Superior temporal gyrus (tissue), 1 donor: ENCODE measurements at regions not wholly inside any gene's neighbourhood (a gene's known extent, or its start where the extent isn't known, plus 50 kb on each side); places are given as distances from the start of the nearest gene placed in this dataset.
A peak's percentile ranks its signal among the peaks of the same experiment; 100 is the strongest.

Experiments
- DNase-seq: peaks from one replicate; pipeline ENCODE4 v3.0.0-alpha.2; 2016; ENCODE audit errors: extremely low spot score

GRCh38 chr19:30784850-30785457 is 412.8 kb downstream of the ZNF536 start:
- DNase-seq: peak; percentile 57

- DNase-seq: no peak
Measured at GRCh38 chr19:30783936-30784335, 411.8 kb downstream of the ZNF536 start.

- no peak for DNase-seq
Measured at GRCh38 chr19:30783212-30783611, 411.0 kb downstream of the ZNF536 start.

DNA sequence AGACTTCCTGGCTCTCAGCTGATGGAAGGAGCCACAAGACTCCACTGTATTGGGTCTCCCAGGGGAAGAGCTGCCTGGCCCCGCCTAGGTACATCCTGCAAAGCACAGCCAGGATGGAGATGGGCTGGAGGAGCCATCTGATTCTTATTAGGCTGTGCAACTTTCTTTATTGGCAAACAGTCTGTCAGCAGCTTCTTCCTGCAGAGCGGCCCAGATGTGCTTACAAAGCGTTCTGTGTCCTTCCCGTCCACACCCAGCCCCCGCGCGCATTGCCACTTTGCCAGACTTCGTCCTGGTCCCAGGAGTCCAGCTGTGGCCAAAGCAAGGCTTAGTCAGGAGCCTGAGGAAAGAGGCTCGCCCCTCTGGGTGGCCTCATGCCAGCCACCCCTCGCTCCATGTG is 409.3 kb downstream of the ZNF536 start:
- no peak for DNase-seq

DNA sequence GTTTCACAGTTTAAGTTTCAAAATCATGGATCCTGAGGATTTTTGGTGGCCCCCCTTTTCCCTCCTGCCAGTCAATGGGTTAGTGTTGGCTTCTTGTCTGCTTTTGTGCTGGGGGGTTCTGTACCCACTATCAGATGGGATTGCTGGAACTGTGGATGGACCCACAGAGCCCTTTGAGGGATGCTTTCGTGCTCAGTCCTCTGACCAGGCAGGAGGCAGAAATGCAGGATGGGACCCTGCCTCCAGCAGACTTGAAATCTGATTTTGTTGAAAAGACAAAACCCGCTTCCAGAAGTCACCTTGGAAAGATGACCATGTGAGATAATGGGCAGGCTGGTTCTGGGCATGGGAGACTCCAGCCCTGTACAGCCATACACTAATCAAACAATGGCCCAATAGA is 408.9 kb downstream of the ZNF536 start:
- DNase-seq: no peak

DNA sequence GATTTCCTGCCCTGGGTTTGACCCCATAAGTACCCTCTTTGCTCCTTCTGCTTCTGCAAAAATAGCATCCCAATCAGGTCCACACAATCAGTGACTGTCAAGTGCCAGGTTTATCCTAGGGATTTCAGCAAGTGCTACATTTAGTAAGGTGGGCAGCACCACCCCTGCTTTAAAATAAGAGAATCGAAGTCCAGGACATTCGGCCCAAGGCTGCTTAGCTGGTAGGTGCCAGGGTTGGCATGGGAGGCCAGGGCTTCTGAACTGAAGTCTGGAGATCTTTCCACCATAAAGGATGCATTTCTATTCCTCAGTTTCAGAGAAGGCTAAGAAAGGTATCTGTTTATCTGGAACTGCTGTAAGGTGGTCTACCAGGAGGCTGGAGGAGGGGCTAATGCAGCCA is 408.3 kb downstream of the ZNF536 start:
- DNase-seq: no peak

DNA sequence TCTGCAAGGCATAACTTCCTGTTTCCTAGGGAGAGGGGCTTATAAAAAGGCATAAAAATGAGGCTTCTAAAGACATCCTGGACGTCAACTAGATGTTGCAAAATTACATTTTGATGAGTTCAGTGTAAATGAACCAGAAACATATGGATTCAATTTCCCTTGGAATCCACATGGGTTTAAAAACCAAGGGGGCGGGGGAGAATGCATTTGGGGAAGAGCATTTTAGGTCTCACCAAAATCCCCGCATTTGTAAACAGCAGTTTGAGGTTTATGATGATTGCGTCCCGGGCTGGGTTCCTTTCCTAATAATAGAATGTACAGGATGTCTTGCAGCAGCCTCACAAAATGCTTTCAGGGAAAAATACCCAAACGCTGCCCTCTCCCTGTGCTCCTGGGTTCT is 407.8 kb downstream of the ZNF536 start:
- DNase-seq: no peak

DNA sequence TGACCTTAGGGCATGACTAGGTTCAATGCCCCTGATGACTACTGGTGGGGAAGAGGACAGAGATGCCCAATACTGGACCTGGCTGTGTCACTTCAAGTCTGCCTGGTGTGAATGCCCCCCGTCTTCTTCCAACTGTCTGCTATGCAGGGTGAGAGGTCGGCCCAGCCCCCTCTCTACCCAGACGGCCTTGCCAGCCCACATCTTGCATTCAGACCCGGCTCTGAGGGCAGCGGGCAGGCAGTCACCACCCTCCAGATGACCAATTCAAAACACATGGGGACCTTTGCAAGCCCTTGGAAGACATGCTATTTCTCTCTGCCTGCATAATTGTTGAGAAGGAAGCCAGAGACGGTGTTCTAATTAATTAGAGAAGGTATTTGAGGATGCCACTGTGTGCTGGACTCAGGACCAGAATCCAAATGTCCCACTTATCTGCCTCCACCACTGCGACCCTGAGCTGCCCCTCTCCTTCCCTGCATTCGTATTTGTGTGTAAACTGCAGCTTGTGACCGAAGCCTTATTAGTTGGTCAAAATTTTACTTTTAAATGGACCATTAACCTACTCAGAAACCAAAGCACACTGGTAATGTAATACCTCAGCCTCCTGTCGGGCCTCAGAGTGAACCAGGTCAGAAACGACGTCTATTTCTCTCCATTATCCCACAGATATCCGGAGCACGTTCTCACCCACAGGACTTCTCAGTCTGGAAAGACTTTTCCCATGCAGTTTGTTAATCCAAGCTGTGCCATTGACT is 407.0 kb downstream of the ZNF536 start:
- no peak for DNase-seq

DNA sequence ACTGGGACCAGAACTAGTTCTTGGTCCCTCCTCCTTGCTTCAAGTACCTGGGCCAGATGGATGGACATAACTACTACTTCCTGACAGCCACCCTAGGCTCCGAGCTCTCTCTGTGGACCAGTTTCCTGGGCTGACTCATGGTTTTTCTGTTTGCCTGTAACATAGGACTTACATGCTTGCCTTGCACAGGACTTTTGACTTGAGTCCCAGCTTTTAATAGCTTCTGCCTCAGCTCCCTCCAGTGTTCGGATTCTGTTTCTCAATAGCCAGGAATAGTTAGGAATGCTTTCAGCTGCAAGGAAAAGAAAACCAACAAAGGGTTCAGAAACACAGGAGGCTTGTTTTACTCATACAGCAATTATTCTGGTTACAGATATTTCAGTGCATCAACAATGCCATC is 405.9 kb downstream of the ZNF536 start:
- DNase-seq: no peak

DNA sequence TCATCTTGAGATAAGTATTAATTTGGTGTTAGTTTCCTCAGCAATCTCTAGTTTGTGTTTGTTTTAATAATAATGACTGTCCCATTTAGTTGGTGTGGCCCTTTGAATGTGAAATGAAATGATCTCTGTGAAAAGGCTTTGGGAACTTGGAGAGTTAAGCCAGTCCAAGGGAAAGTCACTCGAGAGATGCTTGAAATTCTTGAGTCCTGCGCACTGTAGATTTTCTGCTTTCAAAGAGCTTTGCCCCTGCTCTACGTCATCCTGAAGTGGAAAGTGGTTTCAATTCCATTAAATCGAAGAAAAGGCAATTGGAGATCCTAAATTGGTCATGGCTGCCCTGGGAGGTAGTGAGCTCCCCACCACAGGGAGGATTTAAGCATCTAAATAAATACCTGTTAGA is 403.8 kb downstream of the ZNF536 start:
- DNase-seq: no peak

GRCh38 chr19:30774252-30774766 is 402.1 kb downstream of the ZNF536 start:
- no peak for DNase-seq

DNA sequence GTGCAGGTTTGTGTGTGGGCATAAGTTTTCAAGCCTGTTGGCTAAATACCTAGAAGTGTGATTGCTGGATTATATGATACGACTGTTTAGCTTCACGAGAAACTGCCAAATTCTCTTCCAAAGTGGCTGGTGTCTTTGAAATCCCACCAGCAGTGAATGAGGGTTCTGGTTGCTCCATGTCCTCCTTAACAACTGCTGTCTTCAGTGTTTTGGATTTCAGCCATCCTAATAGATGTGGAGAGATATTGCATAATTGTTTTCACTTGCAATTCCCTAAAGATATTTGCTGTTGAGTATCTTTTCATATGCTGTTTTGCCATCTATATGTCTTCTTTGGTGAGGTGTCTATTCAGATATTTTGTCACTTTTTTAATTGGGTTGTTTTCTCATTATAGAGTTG is 390.5 kb downstream of the ZNF536 start:
- no peak for DNase-seq

DNA sequence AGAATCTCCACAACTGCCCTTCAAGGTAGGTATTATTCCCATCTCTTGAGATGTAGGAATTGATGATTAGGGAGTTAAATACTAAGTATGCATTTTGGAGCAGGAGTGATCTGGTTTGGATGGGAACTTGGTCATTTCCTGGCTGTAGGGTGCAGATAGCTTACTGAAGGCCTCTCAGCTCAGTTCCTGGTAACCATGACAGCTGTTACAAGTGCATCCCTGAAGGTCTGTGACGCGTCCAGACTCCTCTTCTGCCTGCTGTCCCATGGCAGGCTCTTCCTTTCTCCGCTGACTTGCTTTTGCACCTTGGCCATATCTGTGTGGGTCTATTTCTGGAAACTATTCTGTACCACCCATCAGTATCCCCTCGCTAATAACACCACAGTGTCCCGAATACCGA is 387.8 kb downstream of the ZNF536 start:
- no peak for DNase-seq

GRCh38 chr19:30757837-30758617 is 385.8 kb downstream of the ZNF536 start:
- no peak for DNase-seq

DNA sequence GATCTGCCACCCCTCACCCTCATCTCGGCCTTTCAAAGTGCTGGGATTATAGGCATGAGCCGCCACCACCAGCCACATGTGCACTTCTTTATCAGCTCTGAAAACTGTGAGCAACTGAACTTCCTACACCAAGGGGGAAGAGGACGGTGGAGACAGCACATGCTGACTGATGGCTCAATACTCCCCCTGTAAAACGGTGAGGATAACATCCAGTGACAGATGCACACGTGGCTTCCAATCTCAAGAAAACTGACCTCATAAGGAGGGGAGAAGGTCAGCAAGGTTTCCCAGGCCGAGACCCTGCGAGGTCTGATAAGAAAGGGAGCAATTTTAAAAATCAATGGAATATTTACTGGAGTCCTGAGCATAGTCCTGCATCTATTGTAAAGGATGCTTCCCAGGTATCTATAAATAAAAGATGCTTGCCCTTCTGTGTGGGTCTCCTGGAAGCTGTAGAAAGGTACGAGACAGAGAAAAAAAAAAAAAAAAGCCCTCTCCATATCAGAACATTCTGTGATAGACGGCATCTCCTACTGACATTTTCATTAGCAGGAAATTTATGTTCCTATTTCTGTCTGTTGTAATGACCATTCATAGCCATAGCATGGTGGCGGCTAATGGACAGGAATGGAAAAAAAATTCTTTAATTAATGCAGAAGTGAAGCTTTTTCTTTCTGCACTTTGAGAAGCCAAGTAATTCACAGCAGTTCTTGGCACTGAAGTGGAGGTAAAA is 385.1 kb downstream of the ZNF536 start:
- no peak for DNase-seq

DNA sequence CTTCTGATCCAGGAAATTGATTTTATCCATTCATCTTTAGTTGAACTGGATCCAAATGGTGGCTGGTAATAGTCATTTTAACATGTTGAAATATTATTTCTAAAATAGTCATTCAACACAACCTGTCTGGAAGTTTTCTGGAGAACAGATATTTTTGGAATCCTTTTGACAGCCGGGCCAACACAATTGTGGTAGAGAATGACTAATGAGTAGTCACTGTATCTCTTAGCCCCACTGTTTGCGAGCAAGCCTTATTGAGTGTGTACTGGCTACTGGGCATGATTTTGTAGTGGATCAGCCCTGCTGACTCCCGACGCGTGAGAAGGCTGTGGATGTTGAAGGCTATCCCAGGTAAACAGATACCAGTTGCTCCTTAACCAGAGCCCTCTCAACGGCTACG is 383.4 kb downstream of the ZNF536 start:
- no peak for DNase-seq

DNA sequence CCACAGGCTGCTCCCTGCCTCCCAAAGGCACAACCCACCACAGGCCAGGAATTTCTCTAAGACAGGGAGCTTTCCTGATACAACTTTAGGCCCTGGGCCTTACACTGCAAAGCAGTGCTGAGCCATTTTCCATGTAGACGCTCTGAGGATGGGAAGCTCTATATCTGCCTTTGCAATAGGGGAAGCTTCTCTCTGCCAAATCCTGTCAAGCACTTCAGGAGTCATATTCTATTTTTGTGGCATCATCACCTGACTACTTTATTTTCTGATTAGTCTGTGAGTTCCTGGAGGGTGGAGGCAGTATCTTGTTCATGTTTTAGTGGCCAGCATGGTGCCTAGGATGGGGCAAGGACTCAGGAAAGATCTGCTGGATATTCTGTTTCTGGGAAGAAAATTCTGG is 382.0 kb downstream of the ZNF536 start:
- no peak for DNase-seq

- DNase-seq: no peak
Measured at GRCh38 chr19:30752876-30753275, 380.7 kb downstream of the ZNF536 start.

GRCh38 chr19:30752201-30752600 is 380.0 kb downstream of the ZNF536 start:
- DNase-seq: no peak

GRCh38 chr19:30745476-30745985 is 373.3 kb downstream of the ZNF536 start:
- no peak for DNase-seq

GRCh38 chr19:30744741-30745475 is 372.7 kb downstream of the ZNF536 start:
- DNase-seq: no peak
